GM12892 (cell line): ENCODE measurements at regions not wholly inside any gene's neighbourhood (a gene's known extent, or its start where the extent isn't known, plus 50 kb on each side); places are given as distances from the start of the nearest gene placed in this dataset.

Experiments used
- DNase-seq: peaks from one replicate; pipeline ENCODE4 v3.0.0; 2011; ENCODE audit not compliant: insufficient read length
- FAIRE-seq: peaks from 2 replicates; lab custom pipeline; 2011; peaks lifted over from hg19 to GRCh38; lab: Jason Lieb, UNC
- POLR2A ChIP-seq: IDR thresholded peaks from 2 replicates; pipeline ENCODE4 v1.6.1; 2011; ENCODE audit warnings: low read depth, low read length, control low read depth
- POLR2AphosphoS5 ChIP-seq: IDR thresholded peaks from 2 replicates; pipeline ENCODE4 v1.6.1; 2011; ENCODE audit warnings: low read depth, low read length, control low read depth
- TAF1 ChIP-seq: IDR thresholded peaks from 2 replicates; pipeline ENCODE4 v1.6.1; 2011; ENCODE audit warnings: low read depth, mild to moderate bottlenecking, control low read depth, low read length, borderline replicate concordance

DNA sequence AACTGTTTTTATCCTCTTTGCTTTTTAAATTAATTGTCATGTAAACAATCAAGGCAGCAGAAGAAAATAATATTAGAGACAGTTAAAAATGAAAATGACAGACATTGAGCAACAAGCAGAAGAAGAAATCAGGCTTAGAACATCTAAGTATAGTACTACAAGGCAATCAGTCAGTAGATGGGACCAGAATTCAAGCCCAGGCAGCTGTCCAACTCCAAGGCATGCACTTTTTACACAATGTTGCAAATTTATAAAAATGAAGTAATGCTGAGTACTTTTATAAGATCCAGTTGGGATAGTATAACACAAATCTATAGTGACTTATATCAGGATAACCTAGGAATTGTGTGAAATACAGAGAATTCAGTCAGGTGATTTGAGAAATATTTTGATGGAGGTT lies 2815.8 kb downstream of the PCDH9 start:
- DNase-seq (no peak), FAIRE-seq (no peak)
- TF ChIP-seq TAF1 (no peak), POLR2A (no peak), POLR2AphosphoS5 (no peak)

DNA sequence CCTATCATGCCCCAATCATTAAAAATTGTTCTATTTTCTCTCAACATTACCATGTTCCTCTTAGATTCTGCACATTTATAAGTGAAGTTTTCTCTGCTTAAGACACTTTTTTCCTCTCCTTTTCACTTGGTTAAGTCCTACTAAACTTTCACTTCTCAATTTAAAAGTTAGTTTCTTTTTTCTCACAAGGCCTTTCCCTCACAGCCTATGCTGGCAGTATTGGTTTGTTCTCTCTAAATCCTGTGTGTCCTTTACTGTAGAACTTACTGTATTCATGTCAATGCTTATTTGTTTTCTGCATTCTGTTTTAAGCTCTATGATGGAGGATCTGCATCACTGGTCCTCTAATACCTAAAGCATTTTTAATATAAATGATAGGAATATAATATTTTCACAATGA lies 2816.6 kb downstream of the PCDH9 start:
- FAIRE-seq (no peak), DNase-seq (no peak)
- no peak for TF ChIP-seq POLR2A
- no peak for TF ChIP-seq TAF1

DNA sequence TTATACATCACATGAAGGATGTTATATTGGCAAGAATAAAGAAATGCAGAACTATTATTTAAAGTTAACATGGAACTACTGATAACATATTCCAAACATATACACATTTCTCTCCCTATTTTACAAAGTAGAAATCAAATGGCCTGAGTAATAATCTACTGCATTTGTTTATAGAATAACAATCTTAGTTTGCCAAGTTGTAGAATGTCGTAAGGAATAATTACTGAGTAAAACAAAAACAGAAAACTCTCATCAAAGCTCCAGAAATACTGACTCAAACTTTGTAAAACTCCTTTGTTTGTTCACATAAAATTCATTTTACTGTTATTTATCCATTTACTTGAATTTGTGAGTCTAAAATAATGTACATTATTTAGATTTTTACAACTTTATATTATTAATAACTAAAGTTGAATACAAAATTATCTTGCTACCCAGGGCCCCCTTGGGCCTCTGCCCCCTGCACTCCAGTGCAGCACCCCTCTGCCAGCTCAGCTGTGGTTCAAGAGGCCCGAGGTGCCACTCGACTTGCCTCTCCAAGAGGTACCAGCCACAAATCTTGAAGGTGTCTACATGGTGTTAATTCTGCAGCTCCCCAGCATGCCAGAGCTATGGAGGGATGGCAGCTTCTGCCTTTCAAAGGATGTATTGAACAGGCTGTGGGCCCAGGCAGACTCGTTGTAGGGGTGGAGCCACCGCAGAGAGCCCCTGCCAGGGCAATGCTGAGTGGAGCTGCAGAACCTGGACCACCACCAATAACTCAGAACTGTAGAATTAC lies 2819.7 kb downstream of the PCDH9 start:
- no peak for DNase-seq
- no peak for FAIRE-seq
- TF ChIP-seq TAF1 (no peak), POLR2A (no peak), POLR2AphosphoS5 (no peak)

DNA sequence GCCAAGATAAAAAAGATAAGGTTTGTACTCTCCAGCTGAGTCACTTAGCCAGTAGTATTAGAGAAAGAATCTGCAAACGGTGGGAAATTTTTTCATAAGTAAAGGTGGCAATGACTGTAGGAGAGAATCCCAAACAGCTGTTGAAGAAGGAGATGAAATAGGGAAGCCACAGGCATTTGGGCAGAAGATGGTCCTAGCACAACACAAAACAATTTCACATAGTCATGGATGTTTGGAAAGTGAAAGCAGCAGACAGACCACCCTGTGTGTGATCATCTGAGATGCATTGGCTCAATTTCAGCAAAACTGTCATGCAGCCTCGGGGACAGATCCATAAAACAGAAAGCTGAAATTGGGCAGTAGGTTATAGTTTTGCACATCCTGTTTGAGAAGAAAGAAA lies 2832.4 kb downstream of the PCDH9 start:
- FAIRE-seq (no peak), DNase-seq (no peak)
- no peak for TF ChIP-seq POLR2AphosphoS5
- no peak for TF ChIP-seq TAF1
- no peak for TF ChIP-seq POLR2A

DNA sequence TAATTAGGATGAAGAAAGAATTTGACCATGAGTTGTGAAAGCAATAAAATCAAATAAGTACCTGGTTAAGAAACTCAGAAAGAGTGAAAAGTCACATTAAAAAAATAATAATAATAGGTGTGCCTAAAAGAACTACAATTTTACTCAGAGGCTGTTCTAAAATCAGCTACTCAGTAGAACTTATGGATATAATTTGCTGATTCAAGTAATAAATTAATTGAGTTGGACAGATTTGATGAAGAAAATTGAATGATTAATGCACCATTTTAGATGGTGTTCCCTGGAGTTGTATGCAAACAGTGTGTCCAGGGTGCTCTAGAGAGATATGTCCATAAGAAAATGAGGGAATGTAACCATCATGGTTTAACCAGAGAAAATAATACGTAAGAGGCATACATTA lies 2852.5 kb downstream of the PCDH9 start:
- TF ChIP-seq POLR2AphosphoS5: no peak
- TF ChIP-seq TAF1: no peak
- TF ChIP-seq POLR2A: no peak
- DNase-seq (no peak), FAIRE-seq (no peak)

DNA sequence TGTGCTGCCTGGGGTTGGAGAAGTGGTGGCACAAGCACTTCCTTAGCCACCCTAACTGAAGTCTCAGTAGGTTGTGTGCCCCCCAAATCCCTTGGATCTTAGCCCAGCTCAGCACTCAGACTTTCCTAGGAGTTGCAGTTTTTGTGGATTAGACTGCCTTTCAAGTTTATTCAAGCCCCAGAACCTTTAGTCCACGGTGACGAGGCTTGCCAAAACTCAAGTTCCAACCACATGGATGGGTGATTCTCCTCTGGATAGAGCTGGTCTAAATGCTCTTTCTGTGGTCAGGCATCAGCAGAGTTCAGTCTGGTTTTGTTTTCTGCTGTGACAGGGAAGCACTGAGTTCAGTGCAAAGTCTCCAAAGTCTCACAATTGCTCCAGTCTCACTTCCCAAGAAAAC lies 2858.7 kb downstream of the PCDH9 start:
- DNase-seq: no peak
- TF ChIP-seq TAF1 (no peak), POLR2AphosphoS5 (no peak), POLR2A (no peak)
- no peak for FAIRE-seq

DNA sequence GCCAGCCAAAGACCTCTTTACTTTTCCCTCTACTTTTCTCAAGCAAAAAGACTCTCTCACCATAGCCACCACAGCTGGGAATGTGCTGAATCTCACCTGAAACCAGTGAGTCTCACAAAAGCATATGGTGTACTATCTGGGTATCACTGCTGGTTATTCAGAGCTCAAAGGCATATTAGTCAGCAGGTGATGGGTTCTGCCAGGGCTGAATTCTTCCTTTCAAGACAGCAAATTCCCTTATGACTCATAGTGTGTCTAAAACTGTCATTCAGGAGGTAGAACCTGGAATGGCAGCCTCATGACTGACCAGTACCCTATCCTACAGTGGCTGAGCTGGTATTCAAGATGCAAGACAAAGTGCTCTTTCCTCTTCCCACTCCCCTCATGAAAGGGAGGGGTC lies 2859.1 kb downstream of the PCDH9 start:
- DNase-seq: no peak
- TF ChIP-seq POLR2AphosphoS5 (no peak), TAF1 (no peak), POLR2A (no peak)
- FAIRE-seq: no peak

DNA sequence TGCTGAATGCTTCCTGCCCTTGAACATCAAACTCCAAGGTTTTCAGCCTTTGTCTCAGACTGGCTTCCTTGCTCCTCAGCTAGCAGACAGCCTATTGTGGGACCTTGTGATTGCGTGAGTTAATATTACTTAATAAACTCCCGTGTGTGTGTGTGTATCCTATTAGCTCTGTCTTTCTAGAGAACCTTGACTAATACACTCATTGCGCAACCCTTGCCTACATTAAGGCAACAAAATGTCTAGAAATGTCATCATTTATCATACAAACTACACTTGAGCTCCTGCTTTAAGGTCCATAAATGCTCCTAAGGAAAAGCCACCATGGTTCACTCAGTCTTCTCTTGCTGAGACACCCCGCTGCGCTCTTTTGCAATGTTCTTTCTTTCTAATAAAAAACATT lies 2861.0 kb downstream of the PCDH9 start:
- FAIRE-seq: no peak
- no peak for DNase-seq

DNA sequence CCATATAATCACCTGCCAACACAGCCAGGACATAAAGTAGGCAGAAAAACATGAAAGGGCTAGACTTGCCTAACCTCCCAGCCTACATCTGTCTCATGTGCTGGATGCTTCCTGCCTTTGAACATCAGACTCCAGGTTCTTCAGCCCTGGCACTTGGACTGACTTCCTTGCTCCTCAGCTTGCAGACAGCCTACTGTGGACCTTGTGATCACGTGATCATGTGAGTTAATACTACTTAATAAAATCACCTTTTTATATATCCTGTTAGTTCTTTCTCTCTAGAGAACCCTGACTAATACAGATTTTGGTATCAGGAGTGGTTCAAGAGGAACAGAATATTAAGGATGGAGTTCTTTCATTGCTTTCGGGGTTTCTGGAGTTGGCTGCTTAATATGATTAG lies 2867.6 kb downstream of the PCDH9 start:
- DNase-seq (no peak), FAIRE-seq (no peak)
- TF ChIP-seq POLR2A: no peak
- TF ChIP-seq TAF1: no peak
- TF ChIP-seq POLR2AphosphoS5: no peak

More for the DNA sequence above, 2861.0 kb downstream of the PCDH9 start:
- TF ChIP-seq POLR2A (no peak), POLR2AphosphoS5 (no peak), TAF1 (no peak)

DNA sequence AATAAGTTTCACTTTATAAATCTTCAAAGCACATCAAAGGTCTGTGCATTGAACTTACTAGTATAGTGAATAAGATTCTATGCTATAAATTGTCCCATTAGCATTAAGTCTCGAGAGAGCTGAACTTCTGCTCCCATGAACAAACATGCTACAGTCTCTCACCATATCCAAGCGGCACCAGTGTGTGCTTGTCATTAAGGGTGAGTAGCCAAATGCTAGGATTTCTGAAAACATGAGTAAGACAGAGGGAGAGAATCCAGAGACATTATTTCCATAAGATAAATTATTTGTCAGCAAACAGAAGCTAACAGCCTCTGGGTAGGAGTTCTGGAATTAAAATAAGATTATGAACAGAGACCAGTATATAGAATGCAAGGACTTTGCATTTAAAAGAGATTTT lies 2882.5 kb downstream of the PCDH9 start:
- DNase-seq (no peak), FAIRE-seq (no peak)
- TF ChIP-seq POLR2A: no peak
- no peak for TF ChIP-seq POLR2AphosphoS5
- no peak for TF ChIP-seq TAF1

DNA sequence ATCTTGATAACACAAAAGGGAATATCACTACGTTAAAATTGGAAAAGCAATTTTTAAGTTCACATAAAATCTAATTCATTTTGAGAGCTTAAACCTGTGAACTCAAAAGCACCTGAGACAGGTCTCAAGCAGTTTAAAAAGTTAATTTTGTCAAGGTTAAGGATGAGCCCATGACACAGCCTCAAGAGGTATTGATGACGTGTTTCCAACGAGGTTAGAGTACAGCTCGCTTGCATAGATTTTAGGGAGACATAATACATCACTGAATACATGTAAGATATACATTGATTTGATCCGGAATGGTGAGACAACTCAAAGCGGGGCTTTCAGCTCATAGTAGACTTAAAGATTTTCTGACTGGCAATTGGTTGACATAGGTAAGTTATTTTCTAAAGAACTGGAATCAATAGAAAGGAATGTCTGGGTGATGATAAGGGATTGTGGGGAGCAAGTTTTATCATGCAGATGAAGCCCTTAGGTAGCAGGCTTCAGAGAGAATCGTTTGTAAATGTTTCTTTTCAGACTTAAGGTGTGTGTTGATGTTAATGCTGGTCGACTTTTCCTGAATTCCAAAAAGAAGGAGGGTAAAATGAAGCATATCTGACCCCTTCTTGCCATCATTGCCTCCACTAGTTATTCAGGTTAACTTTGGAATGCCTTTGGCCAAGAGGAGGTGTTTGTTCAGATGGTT lies 2890.6 kb downstream of the PCDH9 start:
- no peak for DNase-seq
- no peak for TF ChIP-seq POLR2A
- FAIRE-seq: no peak

DNA sequence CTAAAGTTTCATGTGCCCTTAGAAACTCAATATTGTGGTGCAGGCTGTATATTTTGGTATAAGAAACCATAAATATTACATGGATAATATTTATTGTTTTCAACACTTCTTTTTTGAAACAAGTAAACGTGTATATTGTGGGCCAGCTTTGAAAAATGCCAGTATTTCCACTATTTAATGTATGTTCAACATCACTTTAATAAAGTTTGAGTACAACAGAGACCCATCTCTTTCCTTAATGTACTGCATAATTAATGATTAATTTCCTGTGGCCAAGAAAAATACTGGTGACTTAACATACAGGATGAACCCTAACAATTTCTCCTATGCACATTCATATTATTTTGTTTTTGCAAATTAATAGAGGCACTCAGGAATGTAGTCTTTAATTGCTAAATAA lies 2891.5 kb downstream of the PCDH9 start:
- DNase-seq (no peak), FAIRE-seq (no peak)
- no peak for TF ChIP-seq POLR2A
- TF ChIP-seq TAF1: no peak
- no peak for TF ChIP-seq POLR2AphosphoS5

DNA sequence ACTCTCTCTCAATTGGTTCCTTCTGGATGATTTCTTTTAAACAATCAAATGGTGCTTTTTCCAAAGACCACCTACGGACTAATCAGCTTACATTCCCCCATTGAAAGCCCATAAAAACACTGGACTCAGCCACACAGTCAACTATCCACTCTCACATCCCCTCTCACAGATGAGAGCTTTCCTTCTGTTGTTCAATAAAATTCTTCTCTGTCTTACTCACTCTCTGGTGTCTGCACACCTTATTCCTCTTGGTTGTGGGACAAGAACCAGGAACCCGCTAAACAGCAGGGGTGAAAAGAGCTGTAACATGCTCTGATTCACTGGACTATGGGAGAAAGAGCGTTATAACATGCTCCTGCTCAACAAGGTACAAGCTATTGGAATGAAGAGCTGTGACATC lies 2896.2 kb downstream of the PCDH9 start:
- TF ChIP-seq POLR2A (no peak), POLR2AphosphoS5 (no peak), TAF1 (no peak)
- FAIRE-seq: no peak
- no peak for DNase-seq

DNA sequence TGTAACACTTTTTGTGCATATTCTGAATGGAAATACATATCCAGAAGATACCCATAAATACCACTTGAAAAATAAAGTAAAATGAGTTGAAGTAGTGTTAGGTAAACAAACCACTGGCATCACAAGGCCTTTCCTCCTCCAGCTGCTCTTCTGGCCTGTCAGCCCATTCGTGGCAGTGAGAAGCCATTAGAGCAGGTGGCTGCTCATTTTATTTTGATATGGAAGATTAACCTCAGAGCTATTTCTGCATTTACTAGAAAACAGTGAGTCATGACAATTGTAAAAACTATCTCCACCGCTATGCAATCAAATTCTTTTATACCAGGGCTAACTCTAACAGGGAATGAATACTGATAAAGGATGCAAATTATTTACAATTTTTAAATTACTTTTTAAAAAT lies 2898.1 kb downstream of the PCDH9 start:
- TF ChIP-seq POLR2A (no peak), TAF1 (no peak), POLR2AphosphoS5 (no peak)
- no peak for FAIRE-seq
- no peak for DNase-seq
